Ishikawa (cell line): ENCODE measurements at regions not wholly inside any gene's neighbourhood (a gene's known extent, or its start where the extent isn't known, plus 50 kb on each side); places are given as distances from the start of the nearest gene placed in this dataset.

Source experiments
- CEBPB ChIP-seq: IDR thresholded peaks from 2 replicates; pipeline ENCODE4 v1.6.1; 2012
- CREB1 ChIP-seq: IDR thresholded peaks from 2 replicates; pipeline ENCODE4 v1.6.1; 2012; ENCODE audit warnings: low read depth
- EGR1 ChIP-seq: IDR thresholded peaks from 2 replicates; pipeline ENCODE4 v1.6.1; 2012
- EP300 ChIP-seq: IDR thresholded peaks from 2 replicates; pipeline ENCODE4 v1.6.1; 2012; ENCODE audit warnings: borderline replicate concordance
- FOXM1 ChIP-seq: IDR thresholded peaks from 2 replicates; pipeline ENCODE4 v1.6.1; 2012; ENCODE audit warnings: low read depth, borderline replicate concordance
- MAX ChIP-seq: IDR thresholded peaks from 2 replicates; pipeline ENCODE4 v1.6.1; 2012
- NFIC ChIP-seq: IDR thresholded peaks from 2 replicates; pipeline ENCODE4 v1.6.1; 2012
- RAD21 ChIP-seq: IDR thresholded peaks from 2 replicates; pipeline ENCODE4 v1.6.1; 2012; ENCODE audit warnings: low read depth
- REST ChIP-seq: IDR thresholded peaks from 2 replicates; pipeline ENCODE4 v1.6.1; 2012; ENCODE audit warnings: low read depth, mild to moderate bottlenecking
- TAF1 ChIP-seq: IDR thresholded peaks from 2 replicates; pipeline ENCODE4 v1.6.1; 2012; ENCODE audit warnings: low read depth, mild to moderate bottlenecking
- TCF12 ChIP-seq: IDR thresholded peaks from 2 replicates; pipeline ENCODE4 v1.6.1; 2012; ENCODE audit warnings: low read depth
- TEAD4 ChIP-seq: IDR thresholded peaks from 2 replicates; pipeline ENCODE4 v1.6.1; 2012
- USF1 ChIP-seq: IDR thresholded peaks from 2 replicates; pipeline ENCODE4 v1.6.1; 2012
- YY1 ChIP-seq: IDR thresholded peaks from 2 replicates; pipeline ENCODE4 v1.6.1; 2012; ENCODE audit warnings: low read depth
- ZBTB7A ChIP-seq: IDR thresholded peaks from 2 replicates; pipeline ENCODE4 v1.6.1; 2012; ENCODE audit warnings: low read depth

- no peak for TF ChIP-seq CREB1
- TF ChIP-seq ZBTB7A = no peak
- no peak for TF ChIP-seq RAD21
- no peak for TF ChIP-seq TEAD4
- no peak for TF ChIP-seq FOXM1
- TF ChIP-seq MAX = no peak
- no peak for TF ChIP-seq NFIC
- no peak for TF ChIP-seq TAF1
- TF ChIP-seq EP300 = no peak
- no peak for TF ChIP-seq TCF12
Observed at GRCh38 chr4:37109756-37110155, 134.8 kb upstream of the NWD2 start.

GRCh38 chr4:37124800-37125199 is 119.7 kb upstream of the NWD2 start:
- TF ChIP-seq CEBPB (no peak), REST (no peak), MAX (no peak), EP300 (no peak), TEAD4 (no peak)

- TF ChIP-seq TCF12 (no peak), NFIC (no peak), EGR1 (no peak), CREB1 (no peak), REST (no peak), YY1 (no peak), USF1 (no peak), RAD21 (no peak), TAF1 (no peak), FOXM1 (no peak), CEBPB (no peak), ZBTB7A (no peak), TEAD4 (no peak)
Observed at GRCh38 chr4:37126051-37126450, 118.5 kb upstream of the NWD2 start.

- no peak for TF ChIP-seq TCF12
- TF ChIP-seq USF1 = no peak
- no peak for TF ChIP-seq YY1
- no peak for TF ChIP-seq CEBPB
- TF ChIP-seq EGR1 = no peak
- TF ChIP-seq TEAD4 = no peak
- no peak for TF ChIP-seq CREB1
- no peak for TF ChIP-seq FOXM1
Observed at GRCh38 chr4:37130465-37130864, 114.1 kb upstream of the NWD2 start.

GRCh38 chr4:37132351-37132974 is 112.1 kb upstream of the NWD2 start:
- TF ChIP-seq USF1 (no peak), NFIC (no peak), EP300 (no peak), CEBPB (no peak), EGR1 (no peak), YY1 (no peak), TCF12 (no peak), RAD21 (no peak), CREB1 (no peak), ZBTB7A (no peak), FOXM1 (no peak), TEAD4 (no peak), TAF1 (no peak), MAX (no peak), REST (no peak)
